ENCODE measurements at regions not wholly inside any gene's neighbourhood (a gene's known extent, or its start where the extent isn't known, plus 50 kb on each side); places are given as distances from the start of the nearest gene placed in this dataset.

GRCh38 chr13:111555268-111555808 is 234.9 kb downstream of the TEX29 start:
- TF ChIP-seq CTCF (IDR thresholded peaks at IDR 0.05): no peak
- peaks cover 0 to 6% of the 10 kb centered on the region in 2 experiments for H3K27me3 ChIP-seq (ENCODE audit: control insufficient read depth in 1 of 2, insufficient read depth in 2 of 2, low read length in 2 of 2)
- intact Hi-C loops (cut with DNase I, micrococcal nuclease): no loop called here
- Mint-ChIP-seq H3K27me3 (peaks cover 39% of the 10 kb centered on the region), H3K4me3 (no peak overlapping the region), H3K4me1 (ENCODE audit: low read depth) (no peaks in the 10 kb centered on the region), H3K27ac (no peak overlapping the region), H3K9me3 (no peaks in the 10 kb centered on the region), H3K36me3 (ENCODE audit: low read depth) (no peaks in the 10 kb centered on the region)
- ChIA-PET CTCF (no interaction called here), POLR2A (no interaction called here)
- ATAC-seq (ENCODE audit: poor library complexity) (no peak), DNase-seq (no peak)
- H3K4me1 ChIP-seq (ENCODE audit: insufficient read depth, low read length): no peaks in the 10 kb centered on the region
- H3K27ac ChIP-seq (ENCODE audit: low read depth in 1 of 2, low read length in 2 of 2): no peak overlapping the region
- no peak overlapping the region for H3K4me3 ChIP-seq (ENCODE audit: low read length)
- H3K36me3 ChIP-seq (ENCODE audit: insufficient read depth, low read length): no peaks in the 10 kb centered on the region
- H3K9me3 ChIP-seq (ENCODE audit: control insufficient read depth in 1 of 2, insufficient read depth in 1 of 2, low read length in 2 of 2): peaks cover 0 to 5% of the 10 kb centered on the region in 2 experiments

GRCh38 chr13:111555903-111556302 is 235.5 kb downstream of the TEX29 start:
- Mint-ChIP-seq H3K4me3 (no peak overlapping the region), H3K4me1 (ENCODE audit: low read depth) (no peaks in the 10 kb centered on the region)
- H3K4me1 ChIP-seq (ENCODE audit: insufficient read depth, low read length): no peaks in the 10 kb centered on the region

DNA sequence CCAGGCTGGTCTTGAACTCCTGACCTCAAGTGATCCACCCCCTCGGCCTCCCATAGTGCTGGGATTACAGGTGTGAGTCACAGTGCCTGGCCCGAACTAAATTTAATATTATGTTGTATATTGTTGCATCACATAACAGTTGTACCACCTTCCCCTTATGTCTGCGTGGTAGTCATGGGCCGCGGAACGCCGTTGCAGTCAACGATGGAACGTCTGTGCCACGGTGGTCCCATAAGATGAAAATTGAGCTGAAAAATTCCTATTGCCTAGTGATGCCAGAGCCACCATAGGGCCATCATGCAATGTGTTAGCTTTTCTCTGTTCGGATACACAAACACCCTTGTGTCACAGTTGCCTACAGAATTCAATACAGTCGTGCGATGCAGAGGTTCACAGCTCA is 236.1 kb downstream of the TEX29 start:
- DNase-seq (no peak), ATAC-seq (ENCODE audit: poor library complexity) (no peak)
- peaks cover 43% of the 10 kb centered on the region for H3K27me3 Mint-ChIP-seq
- ChIA-PET CTCF (no interaction called here), POLR2A (no interaction called here)
- no peak overlapping the region for H3K4me3 ChIP-seq (ENCODE audit: low read length)
- H3K4me1 ChIP-seq (ENCODE audit: insufficient read depth, low read length): no peaks in the 10 kb centered on the region
- no peak overlapping the region for H3K27ac ChIP-seq (ENCODE audit: low read depth in 1 of 2, low read length in 2 of 2)
- H3K27me3 ChIP-seq (ENCODE audit: control insufficient read depth in 1 of 2, insufficient read depth in 2 of 2, low read length in 2 of 2): peaks cover 0 to 6% of the 10 kb centered on the region in 2 experiments
- no peaks in the 10 kb centered on the region for H3K36me3 ChIP-seq (ENCODE audit: insufficient read depth, low read length)
- intact Hi-C loops (cut with DNase I, micrococcal nuclease): no loop called here
- no peaks in the 10 kb centered on the region for H3K36me3 Mint-ChIP-seq (ENCODE audit: low read depth)
- TF ChIP-seq CTCF (IDR thresholded peaks at IDR 0.05): no peak
- no peak overlapping the region for H3K4me3 Mint-ChIP-seq
- H3K9me3 Mint-ChIP-seq: no peaks in the 10 kb centered on the region
- peaks cover 0 to 8% of the 10 kb centered on the region in 2 experiments for H3K9me3 ChIP-seq (ENCODE audit: control insufficient read depth in 1 of 2, insufficient read depth in 1 of 2, low read length in 2 of 2)
- H3K27ac Mint-ChIP-seq: no peak overlapping the region
- H3K4me1 Mint-ChIP-seq (ENCODE audit: low read depth): no peaks in the 10 kb centered on the region

More at GRCh38 chr13:111555903-111556302, 235.5 kb downstream of the TEX29 start:
- Histone ChIP-seq H3K27me3 (ENCODE audit: control insufficient read depth in 1 of 2, insufficient read depth in 2 of 2, low read length in 2 of 2) (peaks cover 0 to 6% of the 10 kb centered on the region in 2 experiments), H3K36me3 (ENCODE audit: insufficient read depth, low read length) (no peaks in the 10 kb centered on the region), H3K4me3 (ENCODE audit: low read length) (no peak overlapping the region), H3K27ac (ENCODE audit: low read depth in 1 of 2, low read length in 2 of 2) (no peak overlapping the region), H3K9me3 (ENCODE audit: control insufficient read depth in 1 of 2, insufficient read depth in 1 of 2, low read length in 2 of 2) (peaks cover 0 to 5% of the 10 kb centered on the region in 2 experiments)
- DNase-seq (no peak), ATAC-seq (ENCODE audit: poor library complexity) (no peak)
- Mint-ChIP-seq H3K9me3 (no peaks in the 10 kb centered on the region), H3K36me3 (ENCODE audit: low read depth) (no peaks in the 10 kb centered on the region), H3K27ac (no peak overlapping the region), H3K27me3 (peaks cover 39% of the 10 kb centered on the region)
- intact Hi-C loops (cut with DNase I, micrococcal nuclease): no loop called here
- no peak for TF ChIP-seq CTCF (IDR thresholded peaks at IDR 0.05)
- ChIA-PET CTCF (no interaction called here), POLR2A (no interaction called here)

All from CD4-positive, alpha-beta T cell (primary cell).